Colonic mucosa (tissue), 4 donors: ENCODE measurements at regions not wholly inside any gene's neighbourhood (a gene's known extent, or its start where the extent isn't known, plus 50 kb on each side); places are given as distances from the start of the nearest gene placed in this dataset.

Source experiments
- DNase-seq: peaks from one replicate; pipeline ENCODE4 v3.0.0-alpha.2; 2020
- H3K27ac ChIP-seq: fragments of 200-600 bp; one replicate; pipeline ENCODE4 v1.8.0; 2021
- H3K27me3 ChIP-seq: fragments of 200-600 bp; one replicate; pipeline ENCODE4 v1.8.0; 2021
- H3K36me3 ChIP-seq: fragments of 200-600 bp; one replicate; pipeline ENCODE4 v1.8.0; 2021
- H3K4me1 ChIP-seq: fragments of 200-600 bp; one replicate; pipeline ENCODE4 v1.8.0; 2021; ENCODE audit warnings: mild to moderate bottlenecking
- H3K4me3 ChIP-seq: fragments of 200-600 bp; one replicate; pipeline ENCODE4 v1.8.0; 2021
- H3K9ac ChIP-seq, 2 donors: one replicate each; pipeline ENCODE4 v1.7.0; 2013; ENCODE audit warnings: control low read depth in 2 of 2, low read depth in 2 of 2, low read length in 2 of 2
- H3K9me3 ChIP-seq: fragments of 200-600 bp; one replicate; pipeline ENCODE4 v1.8.0; 2021
- intact Hi-C: fragments of 100-400 bp; cut with DNase I; formaldehyde crosslinking; loops from one replicate; pipeline ENCODE4 v1.14.1; 2022
- TF ChIP-seq, protein P1 (sequence below): fragments of 200-600 bp; IDR thresholded peaks from one replicate; pipeline ENCODE4 v1.8.0; 2022; ENCODE audit warnings: antibody characterized with exemption, mild to moderate bottlenecking
- donor health status: healthy.
- donor health status: DM: no; HTN: no; CAD: no.
- donor health status: DM: no; HTN: no; CAD: no.

DNA sequence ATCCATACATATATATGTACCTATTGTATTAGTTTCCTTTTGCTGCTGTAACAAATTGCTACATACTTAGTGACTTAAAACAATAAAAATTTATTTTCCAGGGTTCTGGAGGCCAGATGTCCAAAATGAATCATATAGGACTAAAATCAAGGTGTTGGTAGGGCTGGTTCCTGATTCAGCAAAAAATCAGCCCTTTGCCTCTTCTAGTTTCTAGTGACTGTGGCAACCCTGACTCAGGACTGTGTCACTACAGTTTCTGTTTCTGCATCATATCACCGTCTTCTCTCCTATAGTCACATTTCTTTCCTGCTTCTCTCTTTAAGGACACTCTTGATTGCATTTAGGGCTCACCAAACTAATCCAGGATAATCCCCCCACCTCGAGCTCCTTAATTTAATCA is 386.3 kb upstream of the TBX3 start:
- Histone ChIP-seq H3K4me1 (no peaks in the 10 kb centered on the region), H3K9ac (no peak overlapping the region), H3K27me3 (no peaks in the 10 kb centered on the region), H3K36me3 (no peaks in the 10 kb centered on the region), H3K4me3 (no peak overlapping the region), H3K27ac (no peak overlapping the region), H3K9me3 (no peaks in the 10 kb centered on the region)
- intact Hi-C loops = no loop called here
- TF ChIP-seq, protein P1, sequence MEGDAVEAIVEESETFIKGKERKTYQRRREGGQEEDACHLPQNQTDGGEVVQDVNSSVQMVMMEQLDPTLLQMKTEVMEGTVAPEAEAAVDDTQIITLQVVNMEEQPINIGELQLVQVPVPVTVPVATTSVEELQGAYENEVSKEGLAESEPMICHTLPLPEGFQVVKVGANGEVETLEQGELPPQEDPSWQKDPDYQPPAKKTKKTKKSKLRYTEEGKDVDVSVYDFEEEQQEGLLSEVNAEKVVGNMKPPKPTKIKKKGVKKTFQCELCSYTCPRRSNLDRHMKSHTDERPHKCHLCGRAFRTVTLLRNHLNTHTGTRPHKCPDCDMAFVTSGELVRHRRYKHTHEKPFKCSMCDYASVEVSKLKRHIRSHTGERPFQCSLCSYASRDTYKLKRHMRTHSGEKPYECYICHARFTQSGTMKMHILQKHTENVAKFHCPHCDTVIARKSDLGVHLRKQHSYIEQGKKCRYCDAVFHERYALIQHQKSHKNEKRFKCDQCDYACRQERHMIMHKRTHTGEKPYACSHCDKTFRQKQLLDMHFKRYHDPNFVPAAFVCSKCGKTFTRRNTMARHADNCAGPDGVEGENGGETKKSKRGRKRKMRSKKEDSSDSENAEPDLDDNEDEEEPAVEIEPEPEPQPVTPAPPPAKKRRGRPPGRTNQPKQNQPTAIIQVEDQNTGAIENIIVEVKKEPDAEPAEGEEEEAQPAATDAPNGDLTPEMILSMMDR = no peak
- DNase-seq = no peak

DNA sequence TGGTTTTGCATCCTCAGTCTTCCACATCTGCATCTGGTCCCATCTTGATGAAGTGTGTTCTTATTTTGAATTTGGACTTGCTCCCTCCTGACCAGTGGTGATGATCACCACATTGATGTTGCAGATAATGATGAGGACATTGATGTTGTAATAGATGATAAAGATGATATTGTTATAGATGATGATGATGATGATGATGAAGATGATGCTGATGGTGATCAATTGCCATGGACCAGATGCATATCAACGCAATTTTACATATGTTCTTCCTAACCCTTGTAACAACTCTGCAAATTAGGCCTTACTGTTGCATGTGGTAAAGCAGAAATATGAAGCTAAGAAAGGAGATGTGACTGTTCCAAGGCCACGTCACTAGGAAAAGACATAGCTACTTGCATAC is 380.3 kb upstream of the TBX3 start:
- no peak for DNase-seq
- Histone ChIP-seq H3K36me3 (no peaks in the 10 kb centered on the region), H3K27ac (no peak overlapping the region), H3K4me1 (no peaks in the 10 kb centered on the region), H3K9ac (no peak overlapping the region), H3K4me3 (no peak overlapping the region), H3K9me3 (no peaks in the 10 kb centered on the region), H3K27me3 (no peaks in the 10 kb centered on the region)
- intact Hi-C loops = no loop called here
- TF ChIP-seq, protein P1 = no peak

- Histone ChIP-seq H3K27ac (no peak overlapping the region), H3K9me3 (no peaks in the 10 kb centered on the region), H3K4me3 (no peak overlapping the region), H3K4me1 (no peaks in the 10 kb centered on the region), H3K36me3 (no peaks in the 10 kb centered on the region), H3K9ac (no peak overlapping the region), H3K27me3 (no peaks in the 10 kb centered on the region)
- intact Hi-C loops = no loop called here
- no peak for DNase-seq
- TF ChIP-seq, protein P1 = no peak
Observed at GRCh38 chr12:115062741-115063140, 378.8 kb upstream of the TBX3 start.

DNA sequence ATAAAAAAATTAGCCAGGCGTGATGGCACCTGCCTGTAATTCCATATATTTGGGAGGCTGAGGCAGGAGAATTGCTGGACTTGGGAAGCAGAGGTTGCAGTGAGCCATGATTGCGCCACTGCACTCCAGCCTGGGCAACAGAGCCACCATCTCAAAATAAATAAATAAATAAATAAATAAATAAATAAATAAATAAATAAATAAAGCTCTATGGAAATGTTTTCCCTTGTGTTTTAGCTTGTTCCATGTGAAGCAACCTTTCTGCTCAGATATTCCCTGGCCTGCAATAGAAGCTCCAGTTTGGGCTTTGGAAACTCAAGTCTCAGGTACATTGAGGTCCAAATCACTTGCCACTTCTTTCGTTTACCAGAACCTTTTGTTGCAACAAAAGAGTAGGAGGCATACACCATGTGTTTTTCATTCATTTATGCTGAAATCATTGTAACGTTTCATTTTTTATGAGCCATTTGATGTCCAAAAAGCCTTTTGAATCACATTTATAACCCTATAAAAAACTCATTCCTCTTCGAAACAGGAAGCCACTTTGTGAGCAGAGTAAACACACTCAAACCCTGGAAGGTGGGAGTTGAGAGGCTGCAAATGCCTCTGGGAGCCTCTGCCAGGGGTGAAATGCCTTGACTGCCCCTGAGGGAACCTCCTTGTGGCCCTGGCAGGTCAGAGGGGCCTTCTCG is 376.6 kb upstream of the TBX3 start:
- no peaks in the 10 kb centered on the region for H3K36me3 ChIP-seq
- H3K9me3 ChIP-seq = no peaks in the 10 kb centered on the region
- H3K4me1 ChIP-seq = no peaks in the 10 kb centered on the region
- H3K4me3 ChIP-seq = no peak overlapping the region
- DNase-seq = no peak
- TF ChIP-seq, protein P1 = no peak
- intact Hi-C loops = no loop called here
- no peak overlapping the region for H3K27ac ChIP-seq
- no peaks in the 10 kb centered on the region for H3K27me3 ChIP-seq
- H3K9ac ChIP-seq = no peak overlapping the region

DNA sequence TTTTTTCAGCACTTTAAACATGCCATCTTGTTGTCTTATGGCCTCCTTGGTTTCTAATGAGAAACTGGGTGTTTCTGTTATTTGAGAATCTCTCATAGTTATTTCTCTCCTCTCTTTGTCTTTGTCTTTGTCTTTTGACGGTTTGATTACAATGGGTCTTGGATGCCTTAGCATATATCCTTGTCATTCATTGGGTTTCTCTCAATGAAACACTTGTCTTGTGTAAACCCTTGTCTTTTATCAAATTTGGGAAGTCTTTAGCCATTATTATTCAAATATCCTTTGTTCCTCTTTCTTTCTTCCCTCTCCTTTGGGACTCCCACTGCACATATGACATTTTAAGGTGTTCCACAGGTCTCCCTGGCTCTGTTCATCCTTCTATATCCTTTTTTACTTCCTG is 373.5 kb upstream of the TBX3 start:
- Histone ChIP-seq H3K36me3 (no peaks in the 10 kb centered on the region), H3K9me3 (no peaks in the 10 kb centered on the region), H3K27me3 (no peaks in the 10 kb centered on the region), H3K4me3 (no peak overlapping the region), H3K9ac (no peak overlapping the region), H3K27ac (no peak overlapping the region), H3K4me1 (no peaks in the 10 kb centered on the region)
- DNase-seq = no peak
- TF ChIP-seq, protein P1 = no peak
- intact Hi-C loops = no loop called here
